HFF-Myc (cell line): ENCODE measurements at regions not wholly inside any gene's neighbourhood (a gene's known extent, or its start where the extent isn't known, plus 50 kb on each side); places are given as distances from the start of the nearest gene placed in this dataset.

Source experiments
- DNase-seq: peaks from one replicate; pipeline ENCODE4 v3.0.0-alpha.2; 2011; ENCODE audit warnings: low read depth; ENCODE audit errors: extremely low read depth
- H3K4me3 ChIP-seq: replicated peaks from 2 replicates; pipeline ENCODE4 v1.5.1; 2011; ENCODE audit warnings: low read depth, mild to moderate bottlenecking, control low read depth, low read length
- CTCF ChIP-seq: IDR thresholded peaks from 2 replicates; pipeline ENCODE4 v1.5.1; 2012; ENCODE audit warnings: mild to moderate bottlenecking, low read depth, low read length, control low read depth; ENCODE audit errors: missing control alignments

GRCh38 chr15:94804613-94805012, 573.3 kb downstream of the MCTP2 start:
- no peak for DNase-seq

DNA sequence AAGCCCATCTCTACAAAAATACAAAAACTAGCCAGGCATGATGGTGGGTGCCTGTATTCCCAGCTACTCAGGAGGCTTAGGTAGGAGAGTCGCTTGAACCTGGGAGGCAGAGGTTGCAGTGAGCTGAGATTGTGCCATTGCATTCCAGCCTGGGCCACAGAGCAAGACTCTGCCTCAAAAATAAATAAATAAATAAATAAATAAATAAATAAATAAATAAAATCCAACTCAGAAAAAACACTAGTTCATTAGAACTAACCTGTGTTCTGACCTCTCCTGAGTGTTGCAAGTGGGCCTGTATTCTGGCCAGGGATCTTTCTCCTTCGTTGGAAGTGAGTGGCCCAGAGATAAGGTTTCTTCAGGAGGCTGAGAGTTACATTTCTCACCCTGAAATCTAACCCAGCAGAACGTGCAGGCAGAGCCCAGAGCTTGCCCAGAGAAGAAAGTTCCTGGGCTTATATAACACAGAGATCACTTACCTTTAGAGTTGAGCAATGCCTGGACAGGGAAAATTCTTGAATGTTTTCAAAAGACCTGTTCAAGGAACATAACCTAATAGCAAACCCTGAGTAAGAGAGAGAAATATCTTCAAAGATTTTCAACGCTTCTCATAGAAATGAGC, 583.9 kb downstream of the MCTP2 start:
- no peak for TF ChIP-seq CTCF
- DNase-seq = no peak

More at GRCh38 chr15:94804613-94805012, 573.3 kb downstream of the MCTP2 start:
- H3K4me3 ChIP-seq = no peak overlapping the region
- TF ChIP-seq CTCF = no peak

GRCh38 chr15:94815914-94816313, 584.6 kb downstream of the MCTP2 start:
- no peak overlapping the region for H3K4me3 ChIP-seq
- TF ChIP-seq CTCF = no peak

More for the DNA sequence above, 583.9 kb downstream of the MCTP2 start:
- no peak overlapping the region for H3K4me3 ChIP-seq

DNA sequence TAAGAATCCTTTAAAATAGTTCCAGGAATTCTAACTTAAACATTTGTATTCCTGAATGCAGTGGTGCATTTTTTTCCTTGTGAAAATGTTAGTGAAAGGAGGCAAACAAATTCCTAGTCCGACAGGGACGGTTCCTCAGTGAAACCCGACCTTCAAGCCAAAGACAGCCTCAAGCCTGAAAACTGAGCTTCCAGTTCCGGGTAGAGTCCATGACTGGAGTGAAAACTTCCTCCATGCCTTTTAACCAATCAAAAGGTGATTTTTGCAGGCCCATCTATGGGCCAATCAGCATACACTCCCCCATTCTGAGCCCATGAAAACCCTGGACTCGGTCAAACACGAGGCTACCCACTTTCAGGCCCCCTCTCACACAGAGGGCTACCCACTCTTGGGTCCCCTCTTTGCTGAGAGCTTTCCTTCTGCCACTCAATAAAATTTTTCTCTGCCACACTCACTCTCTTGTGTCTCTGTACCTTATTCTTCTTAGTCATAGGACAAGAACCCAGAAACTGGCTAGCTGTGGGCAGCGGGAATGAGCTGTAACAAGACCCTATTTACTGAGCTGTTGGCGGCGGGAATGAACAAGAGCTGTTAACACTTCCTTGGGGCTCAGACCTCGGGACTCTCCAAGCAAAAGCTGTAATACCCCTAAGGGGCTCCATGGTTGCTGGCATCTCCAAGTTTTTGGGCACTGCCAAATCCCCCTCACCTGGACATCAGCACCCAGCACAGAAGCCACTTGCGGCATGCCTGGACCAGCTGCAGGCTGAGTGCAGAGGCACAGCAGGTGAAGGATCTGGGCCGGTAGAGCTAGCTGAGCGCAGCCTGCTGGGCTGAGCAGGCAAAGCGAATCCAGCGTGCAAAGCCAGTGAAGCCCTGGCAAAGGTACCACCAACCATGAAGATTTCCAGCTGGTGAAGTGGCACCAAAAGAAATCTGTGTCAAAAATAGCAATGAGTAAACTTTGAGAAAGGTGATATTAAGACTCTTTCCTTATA, 598.8 kb downstream of the MCTP2 start:
- DNase-seq = no peak
- no peak overlapping the region for H3K4me3 ChIP-seq
- TF ChIP-seq CTCF = no peak

More at GRCh38 chr15:94815914-94816313, 584.6 kb downstream of the MCTP2 start:
- no peak for DNase-seq

DNA sequence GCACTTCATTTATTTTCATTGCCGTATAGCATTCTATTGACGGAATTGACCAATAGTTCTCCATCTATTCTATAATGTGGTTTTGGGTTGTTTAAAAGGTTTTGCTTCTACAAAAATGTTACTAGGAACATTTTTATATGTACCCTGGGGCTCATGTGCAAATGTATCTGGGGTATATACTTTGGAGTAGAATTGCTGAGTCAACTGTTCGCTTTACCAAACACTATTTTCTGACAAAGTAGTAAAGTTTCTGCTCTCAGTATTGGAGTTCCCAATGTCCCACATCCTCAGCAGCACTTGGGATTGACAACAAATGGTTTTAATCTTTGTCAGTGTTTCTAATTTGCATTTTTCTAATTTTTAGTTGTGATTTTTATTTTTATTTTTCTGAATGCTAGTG, 602.6 kb downstream of the MCTP2 start:
- no peak for DNase-seq
- no peak for TF ChIP-seq CTCF

DNA sequence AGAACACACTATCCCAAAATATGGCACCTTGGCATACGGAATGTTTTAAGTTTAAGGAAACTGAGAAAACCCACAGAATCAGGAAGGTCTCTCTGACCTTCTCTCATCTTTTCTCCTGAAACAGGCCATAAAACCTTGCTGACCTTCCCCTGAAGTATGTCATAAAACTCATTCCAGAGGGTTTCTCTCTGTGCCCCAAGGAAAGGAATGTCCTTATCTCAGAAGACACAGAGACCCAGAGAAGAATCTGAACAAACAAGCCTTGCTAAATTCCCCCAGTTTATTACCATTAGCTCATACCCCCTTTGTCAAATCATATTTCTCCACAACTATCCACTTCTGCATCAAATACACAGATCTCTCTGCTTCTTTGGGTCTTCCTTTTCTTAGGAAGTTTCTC, 603.1 kb downstream of the MCTP2 start:
- H3K4me3 ChIP-seq = no peak overlapping the region
- no peak for TF ChIP-seq CTCF
- DNase-seq = no peak

More for the DNA sequence above, 602.6 kb downstream of the MCTP2 start:
- no peak overlapping the region for H3K4me3 ChIP-seq
